Adrenal gland (tissue), 5 donors: ENCODE measurements at regions not wholly inside any gene's neighbourhood (a gene's known extent, or its start where the extent isn't known, plus 50 kb on each side); places are given as distances from the start of the nearest gene placed in this dataset.

Experiments
- POLR2A ChIP-seq, 2 donors: fragments of 450-650 bp; IDR thresholded peaks; one replicate each; pipeline ENCODE4 v1.6.1; 2017; ENCODE audit warnings: antibody characterized with exemption in 2 of 2, mild to moderate bottlenecking in 2 of 2, moderate library complexity in 1 of 2
- TF ChIP-seq, protein P1 (sequence below), 6 experiments: fragments of 450-650 bp in 4 of 6; fragments of 200-600 bp in 2 of 6; sonication (generic) in 1 of 6; IDR thresholded peaks; 1 replicate in 5 of 6; 2 replicates in 1 of 6; pipeline versions ENCODE4 v1.5.1 to v1.8.0; 2016 to 2021; ENCODE audit warnings: antibody characterized with exemption in 6 of 6, mild to moderate bottlenecking in 2 of 6, moderate library complexity in 1 of 6
- donor health status: DM: no; HTN: no; CAD: no.

DNA sequence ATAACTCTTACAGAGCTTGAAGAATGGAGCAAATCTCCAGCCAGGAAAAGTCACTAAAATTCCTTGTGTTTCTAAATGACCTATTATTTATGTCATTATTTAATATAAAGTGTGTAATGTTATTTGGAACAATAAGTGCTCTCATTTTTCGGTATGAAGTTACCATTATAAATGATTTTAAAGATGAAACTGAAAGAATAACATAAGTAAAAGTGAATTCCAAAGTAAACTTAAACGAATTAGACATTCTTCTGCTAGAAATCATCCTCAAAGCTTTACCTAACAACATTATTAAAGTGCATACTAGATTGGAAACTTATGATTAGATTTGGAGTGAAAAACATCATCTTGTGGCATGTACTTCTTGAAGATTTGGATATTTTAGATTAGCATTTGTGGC lies 897.2 kb upstream of the CDH2 start:
- TF ChIP-seq POLR2A (IDR thresholded peaks at IDR 0.05): no peak
- TF ChIP-seq, protein P1, sequence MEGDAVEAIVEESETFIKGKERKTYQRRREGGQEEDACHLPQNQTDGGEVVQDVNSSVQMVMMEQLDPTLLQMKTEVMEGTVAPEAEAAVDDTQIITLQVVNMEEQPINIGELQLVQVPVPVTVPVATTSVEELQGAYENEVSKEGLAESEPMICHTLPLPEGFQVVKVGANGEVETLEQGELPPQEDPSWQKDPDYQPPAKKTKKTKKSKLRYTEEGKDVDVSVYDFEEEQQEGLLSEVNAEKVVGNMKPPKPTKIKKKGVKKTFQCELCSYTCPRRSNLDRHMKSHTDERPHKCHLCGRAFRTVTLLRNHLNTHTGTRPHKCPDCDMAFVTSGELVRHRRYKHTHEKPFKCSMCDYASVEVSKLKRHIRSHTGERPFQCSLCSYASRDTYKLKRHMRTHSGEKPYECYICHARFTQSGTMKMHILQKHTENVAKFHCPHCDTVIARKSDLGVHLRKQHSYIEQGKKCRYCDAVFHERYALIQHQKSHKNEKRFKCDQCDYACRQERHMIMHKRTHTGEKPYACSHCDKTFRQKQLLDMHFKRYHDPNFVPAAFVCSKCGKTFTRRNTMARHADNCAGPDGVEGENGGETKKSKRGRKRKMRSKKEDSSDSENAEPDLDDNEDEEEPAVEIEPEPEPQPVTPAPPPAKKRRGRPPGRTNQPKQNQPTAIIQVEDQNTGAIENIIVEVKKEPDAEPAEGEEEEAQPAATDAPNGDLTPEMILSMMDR (IDR thresholded peaks at IDR 0.05): no peak
